Forelimb muscle (tissue), 1 donor: ENCODE measurements at regions not wholly inside any gene's neighbourhood (a gene's known extent, or its start where the extent isn't known, plus 50 kb on each side); places are given as distances from the start of the nearest gene placed in this dataset.

Experiments used
- DNase-seq: peaks from one replicate; pipeline ENCODE4 v3.0.0-alpha.2; 2013; ENCODE audit warnings: low read depth

GRCh38 chr6:166106076-166106686, 61.5 kb downstream of the TBXT start:
- DNase-seq: peak; percentile 44

GRCh38 chr6:166105341-166106075, 62.1 kb downstream of the TBXT start:
- DNase-seq: no peak

- DNase-seq: no peak
These were observed 62.8 kb downstream of the TBXT start for GRCh38 chr6:166104872-166105271.

DNA sequence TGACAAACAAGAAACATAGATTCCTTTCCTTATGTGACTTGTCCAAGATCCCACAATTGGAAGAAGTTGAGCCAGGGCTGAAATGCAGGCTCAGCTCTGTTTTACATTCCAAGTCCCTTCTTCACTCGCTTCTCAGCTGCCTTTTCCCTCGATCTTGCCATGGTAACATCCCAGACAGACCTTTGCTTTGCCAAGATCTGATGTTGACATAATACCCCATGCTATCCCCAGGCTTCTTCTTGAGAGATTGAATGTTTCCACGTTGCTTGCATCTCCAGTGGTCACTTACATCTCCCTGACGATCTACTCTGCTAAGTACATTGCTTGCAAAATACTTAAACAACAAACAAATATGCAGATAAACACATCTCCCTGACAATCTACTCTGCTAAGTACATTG, 63.5 kb downstream of the TBXT start:
- DNase-seq: no peak

GRCh38 chr6:166101819-166102419, 65.7 kb downstream of the TBXT start:
- no peak for DNase-seq

- no peak for DNase-seq
These were observed 69.6 kb downstream of the TBXT start for GRCh38 chr6:166097914-166098522.

- DNase-seq: no peak
These were observed 79.8 kb downstream of the TBXT start for GRCh38 chr6:166087852-166088251.

DNA sequence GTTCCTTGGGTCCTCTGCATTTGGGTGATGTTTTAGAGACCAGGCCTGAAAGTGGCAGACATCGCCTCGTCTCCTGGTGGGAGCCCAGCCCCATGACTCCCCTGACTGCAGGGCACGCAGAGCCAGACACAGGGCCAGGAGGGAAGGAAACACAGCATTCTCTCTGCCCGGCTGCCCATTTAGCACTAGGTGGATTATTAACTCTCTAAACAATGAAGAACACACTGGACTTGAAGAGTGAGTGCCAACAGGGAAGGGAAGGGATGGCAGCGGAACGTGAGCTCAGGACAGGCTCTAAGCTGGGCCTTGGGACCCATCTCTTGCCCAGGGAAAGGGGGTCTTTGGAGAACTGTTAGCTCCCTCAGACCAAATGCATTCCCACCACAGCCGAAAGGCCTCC, 80.4 kb downstream of the TBXT start:
- no peak for DNase-seq

GRCh38 chr6:166085500-166085899, 82.2 kb downstream of the TBXT start:
- no peak for DNase-seq

- no peak for DNase-seq
These were observed 82.7 kb downstream of the TBXT start for GRCh38 chr6:166084951-166085350.

- DNase-seq: no peak
These were observed 87.8 kb downstream of the TBXT start for GRCh38 chr6:166079841-166080240.

DNA sequence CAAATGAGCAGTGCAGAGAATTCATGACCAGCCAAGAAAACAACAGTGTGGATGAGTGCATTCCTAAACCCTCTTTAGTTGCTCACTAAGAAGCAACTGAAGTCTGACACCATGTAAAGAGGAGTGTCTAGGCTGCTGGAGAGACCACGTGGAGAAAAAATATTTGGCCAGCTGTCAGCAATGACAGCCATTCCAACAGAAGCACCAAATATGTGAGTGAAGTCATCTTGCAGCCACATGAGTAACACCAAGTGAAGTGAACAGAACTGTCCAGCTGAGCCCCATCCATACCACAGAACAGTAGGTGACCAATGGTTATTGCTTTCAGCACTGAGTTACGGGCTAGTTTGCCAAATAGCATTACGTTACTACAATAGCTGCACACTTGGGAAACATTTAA, 89.4 kb downstream of the TBXT start:
- no peak for DNase-seq

DNA sequence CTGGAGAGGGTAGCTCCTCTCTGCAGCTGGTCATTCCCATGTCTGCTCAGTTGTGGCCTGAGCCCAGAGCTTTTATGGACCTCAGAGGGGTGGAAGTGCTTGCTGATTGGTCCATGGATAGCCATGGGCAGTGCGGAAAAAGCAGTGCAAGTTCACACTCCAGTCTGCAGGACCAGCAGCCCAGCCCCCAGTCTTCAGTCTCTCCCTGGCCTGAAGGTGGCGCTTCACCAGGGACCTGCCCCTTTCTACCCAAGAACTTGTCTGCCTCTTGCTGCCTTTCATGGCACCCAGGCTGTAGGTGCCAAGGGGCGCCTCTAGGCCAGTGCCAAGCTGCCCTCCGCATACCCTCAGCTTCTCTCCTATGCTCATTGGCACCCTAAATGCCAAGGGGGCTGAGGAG, 91.0 kb downstream of the TBXT start:
- DNase-seq: no peak

DNA sequence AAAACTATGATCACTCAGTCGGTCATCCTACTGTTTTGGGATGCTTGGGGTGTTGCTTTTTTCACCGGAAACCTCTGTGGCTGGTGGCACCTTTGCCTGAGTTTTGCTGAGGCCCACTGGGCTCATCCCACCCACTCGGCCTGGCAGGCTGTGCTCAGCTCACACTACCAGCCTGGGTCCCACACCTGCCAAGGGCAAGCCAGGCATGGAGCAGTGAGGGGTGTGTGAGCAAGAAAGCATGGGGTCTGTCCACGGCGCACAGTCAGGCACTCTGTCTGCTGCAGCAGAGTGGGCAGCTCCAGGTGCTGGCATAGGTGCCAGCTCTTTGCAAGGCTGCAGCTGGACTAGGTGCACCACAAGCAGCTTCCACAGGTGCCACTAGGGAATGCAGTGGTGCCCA, 91.7 kb downstream of the TBXT start:
- no peak for DNase-seq

- DNase-seq: no peak
These were observed 92.5 kb downstream of the TBXT start for GRCh38 chr6:166075186-166075585.

DNA sequence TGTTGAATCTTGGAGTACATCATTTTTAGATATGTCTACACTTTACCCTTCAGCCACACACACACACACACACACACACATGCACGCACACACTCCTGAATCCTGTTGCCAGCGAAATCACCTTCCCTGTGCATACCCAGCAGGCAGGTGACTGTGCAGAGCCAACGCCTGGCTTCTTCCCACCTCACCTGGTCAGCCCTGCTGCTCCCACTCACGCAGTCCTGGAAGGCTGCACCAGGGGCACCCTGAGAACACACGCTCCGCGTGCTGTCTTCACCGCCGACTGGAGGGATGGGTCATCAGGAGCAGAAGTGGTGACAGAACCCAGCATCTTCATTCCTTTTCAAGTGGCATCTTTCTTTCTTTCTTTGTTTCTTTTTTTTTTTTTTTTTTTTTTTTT, 94.6 kb downstream of the TBXT start:
- no peak for DNase-seq

DNA sequence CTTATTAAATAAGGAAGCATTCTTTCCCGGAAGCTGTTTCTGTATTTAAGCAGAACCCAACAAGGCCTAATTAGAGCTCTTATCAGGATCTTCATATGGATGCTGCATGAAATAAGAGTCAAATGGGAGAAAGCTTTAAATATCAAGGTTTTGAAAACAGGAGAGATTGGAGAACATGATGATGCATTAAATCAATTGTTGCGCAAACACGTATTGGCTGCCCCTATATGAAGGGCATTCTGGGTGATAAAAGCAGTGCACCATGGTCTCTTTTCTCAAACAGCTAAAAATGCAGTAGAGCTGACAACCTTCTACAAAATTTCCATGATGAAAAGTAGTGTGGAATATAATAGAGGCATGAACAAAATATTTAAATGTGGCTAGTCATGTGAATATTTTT, 98.9 kb downstream of the TBXT start:
- no peak for DNase-seq

DNA sequence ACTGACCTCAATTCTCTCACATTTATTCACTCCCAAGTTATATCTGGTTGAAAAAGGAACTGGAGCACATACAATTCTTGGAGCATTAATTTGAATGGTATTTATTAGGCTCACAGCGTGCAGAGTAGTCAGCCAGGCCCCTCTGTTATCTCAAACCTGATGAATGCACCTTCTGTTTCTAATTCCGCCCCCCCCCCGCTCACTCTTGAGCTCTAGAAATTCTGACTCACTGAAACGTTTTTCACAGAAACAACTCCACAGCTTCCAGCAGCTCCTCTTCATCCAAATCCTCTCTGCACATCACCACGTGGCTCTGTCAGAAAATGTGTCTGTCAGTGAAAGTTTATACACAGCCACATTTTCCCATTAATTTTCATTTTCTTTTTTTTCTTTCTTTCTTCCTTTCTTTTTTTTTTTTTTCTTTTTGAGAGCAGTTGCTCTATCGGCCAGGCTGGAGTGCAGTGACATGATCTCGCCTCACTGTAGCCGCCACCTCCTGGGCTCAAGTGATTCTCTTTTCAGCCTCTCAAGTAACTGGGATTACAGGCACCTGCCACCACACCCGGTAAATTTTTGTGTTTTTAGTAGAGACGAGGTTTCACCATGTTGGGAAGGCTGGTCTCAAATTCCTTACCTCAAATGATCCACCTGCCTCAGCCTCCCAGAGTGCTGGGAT, 109.4 kb downstream of the TBXT start:
- peak; percentile 20 for DNase-seq

- no peak for DNase-seq
These were observed 110.2 kb downstream of the TBXT start for GRCh38 chr6:166057431-166057830.

GRCh38 chr6:166056637-166057036, 111.0 kb downstream of the TBXT start:
- DNase-seq: no peak

- DNase-seq: no peak
These were observed 111.8 kb downstream of the TBXT start for GRCh38 chr6:166055801-166056200.

- no peak for DNase-seq
These were observed 114.8 kb downstream of the TBXT start for GRCh38 chr6:166052837-166053236.
